ENCODE measurements at regions not wholly inside any gene's neighbourhood (a gene's known extent, or its start where the extent isn't known, plus 50 kb on each side); places are given as distances from the start of the nearest gene placed in this dataset.

- TF ChIP-seq, protein P1, sequence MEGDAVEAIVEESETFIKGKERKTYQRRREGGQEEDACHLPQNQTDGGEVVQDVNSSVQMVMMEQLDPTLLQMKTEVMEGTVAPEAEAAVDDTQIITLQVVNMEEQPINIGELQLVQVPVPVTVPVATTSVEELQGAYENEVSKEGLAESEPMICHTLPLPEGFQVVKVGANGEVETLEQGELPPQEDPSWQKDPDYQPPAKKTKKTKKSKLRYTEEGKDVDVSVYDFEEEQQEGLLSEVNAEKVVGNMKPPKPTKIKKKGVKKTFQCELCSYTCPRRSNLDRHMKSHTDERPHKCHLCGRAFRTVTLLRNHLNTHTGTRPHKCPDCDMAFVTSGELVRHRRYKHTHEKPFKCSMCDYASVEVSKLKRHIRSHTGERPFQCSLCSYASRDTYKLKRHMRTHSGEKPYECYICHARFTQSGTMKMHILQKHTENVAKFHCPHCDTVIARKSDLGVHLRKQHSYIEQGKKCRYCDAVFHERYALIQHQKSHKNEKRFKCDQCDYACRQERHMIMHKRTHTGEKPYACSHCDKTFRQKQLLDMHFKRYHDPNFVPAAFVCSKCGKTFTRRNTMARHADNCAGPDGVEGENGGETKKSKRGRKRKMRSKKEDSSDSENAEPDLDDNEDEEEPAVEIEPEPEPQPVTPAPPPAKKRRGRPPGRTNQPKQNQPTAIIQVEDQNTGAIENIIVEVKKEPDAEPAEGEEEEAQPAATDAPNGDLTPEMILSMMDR (IDR thresholded peaks at IDR 0.05): no peak
- no peak for TF ChIP-seq EZH2 (IDR thresholded peaks at IDR 0.05; ENCODE audit: borderline replicate concordance, insufficient read depth, low read depth, low read length, poor library complexity, severe bottlenecking)
These were observed 162.9 kb upstream of the B3GAT1 start for GRCh38 chr11:134574947-134575346.
